ENCODE measurements at regions not wholly inside any gene's neighbourhood (a gene's known extent, or its start where the extent isn't known, plus 50 kb on each side); places are given as distances from the start of the nearest gene placed in this dataset.

DNA sequence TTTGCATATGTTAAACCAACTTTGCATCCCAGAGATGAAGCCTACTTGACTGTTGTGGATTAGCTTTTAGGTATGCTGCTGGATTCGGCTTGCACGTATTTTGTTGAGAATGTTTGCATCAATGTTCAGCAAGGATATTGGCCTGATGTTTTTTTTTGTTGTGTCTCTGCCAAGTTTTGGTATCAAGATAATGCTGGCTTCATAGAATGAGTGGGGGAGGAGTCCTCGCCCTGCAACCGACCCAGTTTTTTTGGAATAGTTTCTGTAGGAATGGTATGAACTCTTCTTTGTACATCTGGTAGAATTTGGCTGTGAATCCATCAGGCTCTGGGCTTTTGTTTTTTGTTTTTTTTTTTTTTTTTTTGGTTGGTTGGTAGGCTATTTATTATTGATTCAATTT, 147.9 kb downstream of the AHR start:
- no peak for TF ChIP-seq EP300 (IDR thresholded peaks at IDR 0.05; ENCODE audit: borderline replicate concordance in 1 of 2, low read depth in 1 of 2, low read length in 1 of 2)
- TF ChIP-seq TAF1 (IDR thresholded peaks at IDR 0.05; ENCODE audit: borderline replicate concordance, low read depth, low read length) = no peak

All from SK-N-SH (cell line).